SK-N-SH (cell line): ENCODE measurements at regions not wholly inside any gene's neighbourhood (a gene's known extent, or its start where the extent isn't known, plus 50 kb on each side); places are given as distances from the start of the nearest gene placed in this dataset.

ENCODE experiments used
- CTCF ChIA-PET: fragments of 300-600, 350-600 bp; formaldehyde crosslinking; extraction: SDS; loops from one replicate; lab custom pipeline; 2021; lab: Yijun Ruan, JAX
- POLR2A ChIA-PET: fragments of 350-600 bp; sonication (Branson Sonifier 250); formaldehyde crosslinking; extraction: SDS; loops from one replicate; lab custom pipeline; 2020; ENCODE audit warnings: antibody characterized with exemption, inconsistent platforms; lab: Yijun Ruan, JAX
- DNase-seq: peaks from one replicate; pipeline ENCODE4 v3.0.0; 2012
- H2AFZ ChIP-seq: fragments of 200-600 bp; sonication (generic); 2 replicates; pipeline ENCODE4 v1.8.1; 2016; ENCODE audit warnings: antibody characterized with exemption, mild to moderate bottlenecking, low read depth
- H3F3A ChIP-seq: fragments of 200-600 bp; sonication (generic); replicated peaks from 2 replicates; pipeline ENCODE3; 2016; ENCODE audit warnings: antibody characterized with exemption, mild to moderate bottlenecking; ENCODE audit not compliant: insufficient read depth
- H3K27ac ChIP-seq, 2 experiments: fragments of 200-500 bp in 1 of 2; fragments of 200-600 bp in 1 of 2; sonication (Bioruptor generic) in 1 of 2; sonication (generic), shearing (Covaris generic) in 1 of 2; 2 replicates each; pipeline versions ENCODE4 v1.5.1 to v1.6.1; 2014 to 2016; ENCODE audit warnings: low read depth in 2 of 2, inconsistent platforms in 1 of 2, low read length in 1 of 2, mild to moderate bottlenecking in 1 of 2, mixed read lengths in 1 of 2
- H3K27me3 ChIP-seq: fragments of 200-600 bp; sonication (generic), shearing (Covaris generic); 2 replicates; pipeline ENCODE4 v1.6.1; 2016; ENCODE audit warnings: mixed run types; ENCODE audit not compliant: insufficient read depth
- H3K36me3 ChIP-seq, 2 experiments: fragments of 200-500 bp in 1 of 2; fragments of 200-600 bp in 1 of 2; sonication (Bioruptor generic) in 1 of 2; sonication (generic) in 1 of 2; replicated peaks in 1 of 2; 2 replicates each; pipeline versions ENCODE3 to v1.5.1; 2014 to 2016; ENCODE audit warnings: low read length in 1 of 2, mild to moderate bottlenecking in 1 of 2; ENCODE audit not compliant: insufficient read depth in 2 of 2, control insufficient read depth in 1 of 2
- H3K4me1 ChIP-seq, 2 experiments: fragments of 200-500 bp in 1 of 2; fragments of 200-600 bp in 1 of 2; sonication (Bioruptor generic) in 1 of 2; sonication (generic), shearing (Covaris generic) in 1 of 2; 2 replicates each; pipeline versions ENCODE4 v1.5.1 to v1.6.1; 2014 to 2016; ENCODE audit warnings: low read depth in 1 of 2, low read length in 1 of 2, mixed run types in 1 of 2; ENCODE audit not compliant: insufficient read depth in 2 of 2, control insufficient read depth in 1 of 2
- H3K4me2 ChIP-seq: fragments of 200-600 bp; sonication (generic), shearing (Covaris generic); 2 replicates; pipeline ENCODE4 v1.6.1; 2017; ENCODE audit warnings: mixed run types
- H3K4me3 ChIP-seq, 2 experiments: fragments of 200-500 bp in 1 of 2; fragments of 200-600 bp in 1 of 2; sonication (Bioruptor generic) in 1 of 2; sonication (generic), shearing (Covaris generic) in 1 of 2; 2 replicates each; pipeline versions ENCODE4 v1.5.1 to v1.8.1; 2014 to 2016; ENCODE audit warnings: low read depth in 2 of 2, inconsistent platforms in 1 of 2, low read length in 1 of 2, mild to moderate bottlenecking in 1 of 2, mixed read lengths in 1 of 2, moderate library complexity in 1 of 2
- H3K79me2 ChIP-seq: fragments of 200-600 bp; sonication (generic); 2 replicates; pipeline ENCODE4 v1.8.1; 2017; ENCODE audit warnings: mild to moderate bottlenecking; ENCODE audit not compliant: insufficient read depth
- H3K9ac ChIP-seq: fragments of 200-600 bp; sonication (generic); 2 replicates; pipeline ENCODE4 v1.6.1; 2017; ENCODE audit warnings: mixed run types
- H3K9me2 ChIP-seq: fragments of 200-600 bp; sonication (generic); 2 replicates; pipeline ENCODE4 v1.6.1; 2017; ENCODE audit warnings: mixed run types
- H3K9me3 ChIP-seq: fragments of 200-600 bp; sonication (generic); 2 replicates; pipeline ENCODE4 v1.6.1; 2017; ENCODE audit warnings: mixed run types, mild to moderate bottlenecking, moderate library complexity
- H4K20me1 ChIP-seq: fragments of 200-600 bp; sonication (generic); 2 replicates; pipeline ENCODE4 v1.6.1; 2017; ENCODE audit warnings: mild to moderate bottlenecking, mixed run types; ENCODE audit not compliant: insufficient read depth
- ELF1 ChIP-seq: IDR thresholded peaks from 2 replicates; pipeline ENCODE4 v1.4.0; 2012
- EP300 ChIP-seq, 2 experiments: IDR thresholded peaks; 2 replicates each; pipeline versions ENCODE4 v1.4.0 to v1.6.1; 2012; ENCODE audit warnings: borderline replicate concordance in 1 of 2, low read depth in 1 of 2, low read length in 1 of 2
- EZH2phosphoT487 ChIP-seq: fragments of 200-600 bp; sonication (generic); IDR thresholded peaks from 2 replicates; pipeline ENCODE4 v1.6.1; 2017; ENCODE audit warnings: low read depth, mixed run types, mild to moderate bottlenecking, antibody characterized with exemption, moderate library complexity, borderline replicate concordance
- FOSL2 ChIP-seq: IDR thresholded peaks from 2 replicates; pipeline ENCODE4 v1.4.0; 2012; ENCODE audit warnings: low read depth, mild to moderate bottlenecking, moderate library complexity, borderline replicate concordance
- FOXJ3 ChIP-seq: sonication (generic); formaldehyde crosslinking; IDR thresholded peaks from 2 replicates; pipeline ENCODE4 v1.5.1; 2020; ENCODE audit warnings: mild to moderate bottlenecking, missing genetic modification reagents
- GABPA ChIP-seq: IDR thresholded peaks from 2 replicates; pipeline ENCODE4 v1.4.0; 2012; ENCODE audit warnings: low read depth, mild to moderate bottlenecking
- GATA2 ChIP-seq: sonication (generic); formaldehyde crosslinking; IDR thresholded peaks from 2 replicates; pipeline ENCODE4 v1.5.0; 2020; ENCODE audit warnings: mild to moderate bottlenecking, missing genetic modification reagents
- JUND ChIP-seq: IDR thresholded peaks from 2 replicates; pipeline ENCODE4 v1.4.0; 2012
- MXI1 ChIP-seq: IDR thresholded peaks from 2 replicates; pipeline ENCODE4 v1.6.1; 2012; ENCODE audit warnings: mild to moderate bottlenecking, low read depth, low read length, improper control_type of control experiment
- NFIC ChIP-seq: IDR thresholded peaks from 2 replicates; pipeline ENCODE4 v1.4.0; 2012; ENCODE audit warnings: borderline replicate concordance
- RCOR1 ChIP-seq: fragments of 150-350 bp; IDR thresholded peaks from 2 replicates; pipeline ENCODE4 v1.6.1; 2017; ENCODE audit warnings: antibody characterized with exemption, low read length
- RFX5 ChIP-seq: IDR thresholded peaks from 2 replicates; pipeline ENCODE4 v1.6.1; 2012; ENCODE audit warnings: mild to moderate bottlenecking, improper control_type of control experiment, low read length
- RXRA ChIP-seq: IDR thresholded peaks from 2 replicates; pipeline ENCODE4 v1.4.0; 2012; ENCODE audit warnings: low read depth, mild to moderate bottlenecking, borderline replicate concordance
- SMC3 ChIP-seq: IDR thresholded peaks from 2 replicates; pipeline ENCODE4 v1.6.1; 2012; ENCODE audit warnings: low read depth, low read length, improper control_type of control experiment
- TAF1 ChIP-seq: IDR thresholded peaks from 2 replicates; pipeline ENCODE4 v1.6.1; 2012; ENCODE audit warnings: low read depth, mild to moderate bottlenecking, low read length, moderate library complexity, borderline replicate concordance
- YY1 ChIP-seq: IDR thresholded peaks from 2 replicates; pipeline ENCODE4 v1.4.0; 2012; ENCODE audit warnings: low read depth, mild to moderate bottlenecking
- WGBS: methylation state at CpG from one replicate; pipeline ENCODE4 v1.1.6; 2017; ENCODE audit warnings: low lambda C conversion rate; 5-methylcytosine and 5-hydroxymethylcytosine counted together
- TF ChIP-seq, protein P1 (sequence below): IDR thresholded peaks from 2 replicates; pipeline ENCODE4 v1.4.0; 2012; ENCODE audit warnings: low read depth, borderline replicate concordance
- TF ChIP-seq, protein P2 (sequence below): fragments of 150-350 bp; IDR thresholded peaks from 2 replicates; pipeline ENCODE4 v1.6.1; 2017; ENCODE audit warnings: antibody characterized with exemption, low read length, low read depth, borderline replicate concordance
- TF ChIP-seq, protein P3 (sequence below): IDR thresholded peaks from 2 replicates; pipeline ENCODE4; 2012
- TF ChIP-seq, protein P4 (sequence below): fragments of 200-600 bp; sonication (generic); IDR thresholded peaks from 2 replicates; pipeline ENCODE4 v1.6.1; 2017; ENCODE audit warnings: antibody characterized with exemption, mild to moderate bottlenecking, moderate library complexity

DNA sequence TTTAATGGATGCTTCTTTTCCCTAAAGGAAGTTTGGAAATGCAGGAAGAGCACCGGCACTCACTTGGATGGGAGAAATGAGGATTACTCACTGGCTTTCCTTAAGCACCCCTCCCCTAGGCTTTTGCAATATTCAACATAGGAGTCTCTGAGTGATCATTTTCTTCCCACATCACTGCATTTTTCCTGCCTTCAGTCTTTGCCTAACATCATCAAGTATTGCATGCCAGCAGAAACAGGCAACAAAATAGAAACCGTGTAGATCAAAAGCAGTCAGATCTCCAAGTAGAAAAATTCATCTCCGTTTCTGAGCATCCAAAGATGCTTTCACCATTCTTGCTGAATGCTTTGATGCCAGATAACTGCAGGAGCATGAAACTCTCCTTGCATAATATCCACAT is 119.9 kb downstream of the ADCYAP1R1 start:
- no peak overlapping the region for H3K4me3 ChIP-seq
- no peaks in the 10 kb centered on the region for H3F3A ChIP-seq
- DNase-seq: no peak
- TF ChIP-seq EZH2phosphoT487: no peak
- no peak for TF ChIP-seq FOSL2
- TF ChIP-seq YY1: no peak
- no peak for TF ChIP-seq SMC3
- no peak for TF ChIP-seq ELF1
- TF ChIP-seq EP300 (IDR thresholded peaks at IDR 0.05; ENCODE audit: borderline replicate concordance in 1 of 2, low read depth in 1 of 2, low read length in 1 of 2): no peak
- no peak for TF ChIP-seq GABPA
- TF ChIP-seq RCOR1: no peak
- TF ChIP-seq, protein P1, sequence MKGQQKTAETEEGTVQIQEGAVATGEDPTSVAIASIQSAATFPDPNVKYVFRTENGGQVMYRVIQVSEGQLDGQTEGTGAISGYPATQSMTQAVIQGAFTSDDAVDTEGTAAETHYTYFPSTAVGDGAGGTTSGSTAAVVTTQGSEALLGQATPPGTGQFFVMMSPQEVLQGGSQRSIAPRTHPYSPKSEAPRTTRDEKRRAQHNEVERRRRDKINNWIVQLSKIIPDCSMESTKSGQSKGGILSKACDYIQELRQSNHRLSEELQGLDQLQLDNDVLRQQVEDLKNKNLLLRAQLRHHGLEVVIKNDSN: no peak
- TF ChIP-seq TAF1: no peak
- no peak for TF ChIP-seq RFX5
- no peak for TF ChIP-seq RXRA
- TF ChIP-seq GATA2: no peak
- TF ChIP-seq JUND: no peak
- TF ChIP-seq, protein P2, sequence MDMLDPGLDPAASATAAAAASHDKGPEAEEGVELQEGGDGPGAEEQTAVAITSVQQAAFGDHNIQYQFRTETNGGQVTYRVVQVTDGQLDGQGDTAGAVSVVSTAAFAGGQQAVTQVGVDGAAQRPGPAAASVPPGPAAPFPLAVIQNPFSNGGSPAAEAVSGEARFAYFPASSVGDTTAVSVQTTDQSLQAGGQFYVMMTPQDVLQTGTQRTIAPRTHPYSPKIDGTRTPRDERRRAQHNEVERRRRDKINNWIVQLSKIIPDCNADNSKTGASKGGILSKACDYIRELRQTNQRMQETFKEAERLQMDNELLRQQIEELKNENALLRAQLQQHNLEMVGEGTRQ: no peak
- TF ChIP-seq, protein P3, sequence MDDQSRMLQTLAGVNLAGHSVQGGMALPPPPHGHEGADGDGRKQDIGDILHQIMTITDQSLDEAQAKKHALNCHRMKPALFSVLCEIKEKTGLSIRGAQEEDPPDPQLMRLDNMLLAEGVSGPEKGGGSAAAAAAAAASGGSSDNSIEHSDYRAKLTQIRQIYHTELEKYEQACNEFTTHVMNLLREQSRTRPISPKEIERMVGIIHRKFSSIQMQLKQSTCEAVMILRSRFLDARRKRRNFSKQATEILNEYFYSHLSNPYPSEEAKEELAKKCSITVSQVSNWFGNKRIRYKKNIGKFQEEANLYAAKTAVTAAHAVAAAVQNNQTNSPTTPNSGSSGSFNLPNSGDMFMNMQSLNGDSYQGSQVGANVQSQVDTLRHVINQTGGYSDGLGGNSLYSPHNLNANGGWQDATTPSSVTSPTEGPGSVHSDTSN: no peak
- no peak for TF ChIP-seq MXI1
- TF ChIP-seq, protein P4, sequence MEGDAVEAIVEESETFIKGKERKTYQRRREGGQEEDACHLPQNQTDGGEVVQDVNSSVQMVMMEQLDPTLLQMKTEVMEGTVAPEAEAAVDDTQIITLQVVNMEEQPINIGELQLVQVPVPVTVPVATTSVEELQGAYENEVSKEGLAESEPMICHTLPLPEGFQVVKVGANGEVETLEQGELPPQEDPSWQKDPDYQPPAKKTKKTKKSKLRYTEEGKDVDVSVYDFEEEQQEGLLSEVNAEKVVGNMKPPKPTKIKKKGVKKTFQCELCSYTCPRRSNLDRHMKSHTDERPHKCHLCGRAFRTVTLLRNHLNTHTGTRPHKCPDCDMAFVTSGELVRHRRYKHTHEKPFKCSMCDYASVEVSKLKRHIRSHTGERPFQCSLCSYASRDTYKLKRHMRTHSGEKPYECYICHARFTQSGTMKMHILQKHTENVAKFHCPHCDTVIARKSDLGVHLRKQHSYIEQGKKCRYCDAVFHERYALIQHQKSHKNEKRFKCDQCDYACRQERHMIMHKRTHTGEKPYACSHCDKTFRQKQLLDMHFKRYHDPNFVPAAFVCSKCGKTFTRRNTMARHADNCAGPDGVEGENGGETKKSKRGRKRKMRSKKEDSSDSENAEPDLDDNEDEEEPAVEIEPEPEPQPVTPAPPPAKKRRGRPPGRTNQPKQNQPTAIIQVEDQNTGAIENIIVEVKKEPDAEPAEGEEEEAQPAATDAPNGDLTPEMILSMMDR: no peak
- TF ChIP-seq NFIC: no peak
- no peak for TF ChIP-seq FOXJ3 (CRISPR knock-in tag)
- WGBS: 0% methylated on average over 3 of the region's 3 CpGs
- no peak overlapping the region for H3K27ac ChIP-seq
- H3K27me3 ChIP-seq: peaks cover 10% of the 10 kb centered on the region; the same call in 1 of the 2 replicates
- no peaks in the 10 kb centered on the region for H3K9me2 ChIP-seq
- no peak overlapping the region for H2AFZ ChIP-seq
- POLR2A ChIA-PET: no interaction called here
- no peaks in the 10 kb centered on the region for H3K36me3 ChIP-seq
- CTCF ChIA-PET: interaction anchor here (0.8 to 1.5 kb wide), 4 partner anchors 9 to 317 kb away, joined by 3 to 6 read pairs (median 3); no protein-coding TSS in a partner anchor
- H3K9me3 ChIP-seq: no peaks in the 10 kb centered on the region
- no peaks in the 10 kb centered on the region for H3K4me1 ChIP-seq
- H3K4me2 ChIP-seq: no peak overlapping the region
- no peaks in the 10 kb centered on the region for H4K20me1 ChIP-seq
- no peaks in the 10 kb centered on the region for H3K79me2 ChIP-seq
- no peak overlapping the region for H3K9ac ChIP-seq
